ENCODE measurements at regions not wholly inside any gene's neighbourhood (a gene's known extent, or its start where the extent isn't known, plus 50 kb on each side); places are given as distances from the start of the nearest gene placed in this dataset.

DNA sequence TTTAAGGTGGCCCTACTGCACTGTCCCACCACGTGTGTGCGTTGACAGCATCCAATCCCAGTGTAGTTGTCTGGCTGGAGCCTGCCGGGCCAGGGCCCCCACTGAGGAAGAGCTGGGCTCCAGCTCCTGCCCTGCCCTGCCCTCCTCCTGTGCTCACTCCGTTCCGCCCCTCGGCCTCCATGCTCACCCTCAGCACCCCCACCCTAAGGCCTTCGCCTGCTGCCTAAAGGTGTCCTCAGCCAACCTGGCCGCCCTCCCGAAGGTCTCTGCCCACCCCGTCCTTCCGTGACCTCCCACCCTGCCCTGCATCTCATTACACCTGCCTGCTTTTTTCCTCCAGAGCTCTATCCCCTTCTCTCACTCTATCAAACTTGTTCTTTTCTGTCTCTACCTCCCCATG lies 118.0 kb downstream of the TPRA1 start:
- no peak overlapping the region for H3K27ac ChIP-seq
- TF ChIP-seq, protein P1, sequence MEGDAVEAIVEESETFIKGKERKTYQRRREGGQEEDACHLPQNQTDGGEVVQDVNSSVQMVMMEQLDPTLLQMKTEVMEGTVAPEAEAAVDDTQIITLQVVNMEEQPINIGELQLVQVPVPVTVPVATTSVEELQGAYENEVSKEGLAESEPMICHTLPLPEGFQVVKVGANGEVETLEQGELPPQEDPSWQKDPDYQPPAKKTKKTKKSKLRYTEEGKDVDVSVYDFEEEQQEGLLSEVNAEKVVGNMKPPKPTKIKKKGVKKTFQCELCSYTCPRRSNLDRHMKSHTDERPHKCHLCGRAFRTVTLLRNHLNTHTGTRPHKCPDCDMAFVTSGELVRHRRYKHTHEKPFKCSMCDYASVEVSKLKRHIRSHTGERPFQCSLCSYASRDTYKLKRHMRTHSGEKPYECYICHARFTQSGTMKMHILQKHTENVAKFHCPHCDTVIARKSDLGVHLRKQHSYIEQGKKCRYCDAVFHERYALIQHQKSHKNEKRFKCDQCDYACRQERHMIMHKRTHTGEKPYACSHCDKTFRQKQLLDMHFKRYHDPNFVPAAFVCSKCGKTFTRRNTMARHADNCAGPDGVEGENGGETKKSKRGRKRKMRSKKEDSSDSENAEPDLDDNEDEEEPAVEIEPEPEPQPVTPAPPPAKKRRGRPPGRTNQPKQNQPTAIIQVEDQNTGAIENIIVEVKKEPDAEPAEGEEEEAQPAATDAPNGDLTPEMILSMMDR (IDR thresholded peaks at IDR 0.05) = no peak
- no peak for DNase-seq

DNA sequence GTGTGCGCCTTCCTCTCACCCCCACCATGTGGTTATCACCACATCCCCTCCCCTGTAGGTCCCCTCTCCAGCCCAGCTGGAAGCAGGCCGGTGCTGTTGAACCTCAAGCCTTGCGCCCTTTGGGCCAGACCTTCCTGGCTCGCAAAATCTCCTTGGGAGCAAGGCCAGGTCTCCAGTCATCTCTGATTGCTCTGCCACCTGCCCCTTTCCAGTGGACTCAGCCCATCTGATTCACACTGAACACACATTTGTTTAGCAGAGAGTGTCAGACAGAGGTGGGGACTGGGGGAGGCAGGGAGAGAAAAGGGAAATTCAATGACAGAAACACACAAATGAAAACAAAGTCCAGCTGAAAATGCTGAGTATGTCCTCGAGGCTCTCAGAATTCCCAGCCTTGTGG lies 119.4 kb downstream of the TPRA1 start:
- no peak for DNase-seq
- TF ChIP-seq, protein P1 (IDR thresholded peaks at IDR 0.05) = no peak
- Histone ChIP-seq H3K4me3 (no peak overlapping the region), H3K36me3 (no peaks in the 10 kb centered on the region), H3K9me3 (no peaks in the 10 kb centered on the region), H3K9ac (ENCODE audit: low read depth in 2 of 2, low read length in 2 of 2) (no peak overlapping the region), H3K27me3 (no peaks in the 10 kb centered on the region), H3K27ac (no peak overlapping the region), H3K4me1 (no peaks in the 10 kb centered on the region)
- intact Hi-C loops (cut with DNase I) = no loop called here

More for the DNA sequence above, 118.0 kb downstream of the TPRA1 start:
- intact Hi-C loops (cut with DNase I) = no loop called here
- H3K36me3 ChIP-seq = no peaks in the 10 kb centered on the region
- no peaks in the 10 kb centered on the region for H3K9me3 ChIP-seq
- H3K4me1 ChIP-seq = no peaks in the 10 kb centered on the region
- H3K9ac ChIP-seq (ENCODE audit: low read depth in 2 of 2, low read length in 2 of 2) = no peak overlapping the region
- H3K27me3 ChIP-seq = no peaks in the 10 kb centered on the region
- no peak overlapping the region for H3K4me3 ChIP-seq

DNA sequence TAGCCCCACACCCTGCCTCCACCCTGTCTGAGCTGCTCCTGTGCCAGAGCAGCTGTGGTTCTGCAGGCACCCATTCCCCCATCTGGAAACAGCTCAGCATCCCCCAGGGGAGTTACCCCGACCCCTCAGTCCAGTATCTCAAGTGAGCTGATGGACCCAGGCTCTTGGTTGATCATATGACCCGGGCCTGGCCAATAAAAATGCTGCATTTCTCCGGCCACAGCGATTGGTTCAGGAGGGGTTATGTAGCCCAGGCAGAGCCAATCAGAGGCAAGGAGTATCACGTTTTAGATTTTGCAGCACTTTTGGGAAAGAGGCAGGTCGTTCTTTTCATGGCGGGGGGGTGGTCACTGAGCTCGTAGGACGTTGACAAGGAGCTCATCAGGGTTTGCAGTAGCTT lies 120.8 kb downstream of the TPRA1 start:
- no peaks in the 10 kb centered on the region for H3K4me1 ChIP-seq
- DNase-seq = no peak
- no peak overlapping the region for H3K4me3 ChIP-seq
- H3K9ac ChIP-seq (ENCODE audit: low read depth in 2 of 2, low read length in 2 of 2) = no peak overlapping the region
- H3K27me3 ChIP-seq = no peaks in the 10 kb centered on the region
- TF ChIP-seq, protein P1 (IDR thresholded peaks at IDR 0.05) = no peak
- intact Hi-C loops (cut with DNase I) = no loop called here
- no peaks in the 10 kb centered on the region for H3K36me3 ChIP-seq
- no peak overlapping the region for H3K27ac ChIP-seq
- no peaks in the 10 kb centered on the region for H3K9me3 ChIP-seq

DNA sequence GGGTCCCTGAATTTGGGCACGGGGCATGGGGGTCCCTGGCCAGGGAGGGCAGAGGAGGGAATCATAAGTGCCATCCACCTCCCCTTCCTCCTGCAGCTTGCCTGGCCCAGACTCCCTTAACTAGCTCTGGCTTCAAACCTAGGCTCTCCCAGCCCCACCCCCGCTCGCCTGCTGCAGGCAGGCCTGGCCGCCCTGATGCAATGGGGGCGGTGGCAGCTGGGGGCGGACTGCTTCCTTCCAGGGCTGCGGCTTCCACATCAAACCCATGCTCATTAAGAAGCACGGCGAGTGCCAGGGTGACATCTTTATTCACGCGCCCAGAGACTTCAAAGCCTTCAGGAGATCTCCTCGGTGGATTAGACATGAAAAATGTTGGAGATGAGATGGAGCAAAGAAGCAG lies 123.1 kb downstream of the TPRA1 start:
- no peaks in the 10 kb centered on the region for H3K36me3 ChIP-seq
- H3K4me1 ChIP-seq = no peaks in the 10 kb centered on the region
- DNase-seq = no peak
- H3K9ac ChIP-seq (ENCODE audit: low read depth in 2 of 2, low read length in 2 of 2) = no peak overlapping the region
- H3K27ac ChIP-seq = no peak overlapping the region
- TF ChIP-seq, protein P1 (IDR thresholded peaks at IDR 0.05) = no peak
- intact Hi-C loops (cut with DNase I) = no loop called here
- no peaks in the 10 kb centered on the region for H3K9me3 ChIP-seq
- no peaks in the 10 kb centered on the region for H3K27me3 ChIP-seq
- no peak overlapping the region for H3K4me3 ChIP-seq

DNA sequence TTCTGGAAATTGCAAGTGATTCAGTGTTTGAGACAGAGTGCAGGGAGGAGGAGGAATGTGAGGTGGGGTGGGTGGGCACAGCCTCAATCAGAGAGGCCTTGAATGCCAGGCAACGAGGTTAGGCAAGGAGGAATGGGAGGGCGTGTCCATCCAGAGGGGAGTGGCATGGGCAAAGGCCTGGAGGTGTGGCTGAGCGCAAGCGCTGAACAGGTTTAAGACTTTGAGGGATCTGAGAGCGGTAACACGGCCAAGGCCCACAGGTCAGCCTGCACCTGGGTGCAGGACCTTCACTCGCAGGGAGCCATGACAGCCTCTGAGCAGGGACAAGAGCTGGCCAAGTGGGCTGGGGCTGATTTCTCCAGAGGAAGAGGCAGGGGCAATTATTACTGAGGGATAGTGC lies 125.9 kb downstream of the TPRA1 start:
- no peaks in the 10 kb centered on the region for H3K27me3 ChIP-seq
- intact Hi-C loops (cut with DNase I) = no loop called here
- peak; percentile 64 for DNase-seq

More for the DNA sequence above, 125.9 kb downstream of the TPRA1 start:
- no peaks in the 10 kb centered on the region for H3K4me1 ChIP-seq
- H3K36me3 ChIP-seq = no peaks in the 10 kb centered on the region
- no peaks in the 10 kb centered on the region for H3K9me3 ChIP-seq
- TF ChIP-seq, protein P1 (IDR thresholded peaks at IDR 0.05) = no peak
- no peak overlapping the region for H3K4me3 ChIP-seq
- H3K9ac ChIP-seq (ENCODE audit: low read depth in 2 of 2, low read length in 2 of 2) = no peak overlapping the region
- H3K27ac ChIP-seq = no peak overlapping the region
